NCI-H1436 (cell line): ENCODE measurements at regions not wholly inside any gene's neighbourhood (a gene's known extent, or its start where the extent isn't known, plus 50 kb on each side); places are given as distances from the start of the nearest gene placed in this dataset.

ENCODE experiments used
- DNase-seq: peaks from one replicate; lab custom pipeline; 2025; lab: John Stamatoyannopoulos, UW

GRCh38 chr11:70703141-70704064, 305.1 kb downstream of the CTTN start:
- no peak for DNase-seq

GRCh38 chr11:70705097-70705496, 306.8 kb downstream of the CTTN start:
- no peak for DNase-seq

DNA sequence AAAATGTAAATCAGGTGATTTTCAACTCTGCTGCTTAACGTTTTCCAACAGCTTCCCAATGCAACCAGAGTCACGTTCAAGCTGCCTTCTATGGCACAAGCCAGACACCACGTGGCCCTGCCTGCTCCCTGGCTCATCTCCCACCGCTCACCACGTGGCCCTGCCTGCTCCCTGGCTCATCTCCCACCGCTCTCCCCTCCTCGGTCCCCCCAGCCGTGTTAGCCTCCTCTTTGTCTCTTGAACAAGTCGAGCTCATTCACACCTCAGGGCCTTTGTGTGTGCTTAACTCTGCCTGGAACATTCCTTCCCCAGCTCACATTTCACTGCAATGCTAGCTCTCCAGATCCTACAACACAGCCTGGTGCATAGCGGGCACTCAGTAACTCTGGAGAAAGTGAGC, 307.6 kb downstream of the CTTN start:
- DNase-seq, result no peak

GRCh38 chr11:70707821-70708220, 309.5 kb downstream of the CTTN start:
- DNase-seq, result no peak

DNA sequence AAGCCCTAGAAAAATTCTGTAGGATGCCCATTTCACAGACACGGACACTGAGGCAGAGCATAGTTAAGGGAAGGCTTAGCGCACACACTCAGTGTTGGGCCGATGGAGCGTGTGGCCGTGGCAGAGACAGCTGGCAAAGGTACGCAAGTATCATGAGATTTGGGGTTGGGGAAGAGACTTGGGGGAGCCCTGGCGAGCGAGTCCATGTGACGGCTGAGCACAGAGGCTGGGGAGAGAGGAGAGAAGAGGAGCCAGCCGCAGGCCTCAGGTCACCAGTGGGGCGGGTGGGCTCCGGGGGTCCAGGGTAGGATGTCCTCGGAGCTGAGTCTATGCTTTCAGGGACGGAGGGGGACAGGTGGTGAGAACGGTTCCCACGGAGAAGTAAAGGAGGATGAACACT, 311.3 kb downstream of the CTTN start:
- no peak for DNase-seq

DNA sequence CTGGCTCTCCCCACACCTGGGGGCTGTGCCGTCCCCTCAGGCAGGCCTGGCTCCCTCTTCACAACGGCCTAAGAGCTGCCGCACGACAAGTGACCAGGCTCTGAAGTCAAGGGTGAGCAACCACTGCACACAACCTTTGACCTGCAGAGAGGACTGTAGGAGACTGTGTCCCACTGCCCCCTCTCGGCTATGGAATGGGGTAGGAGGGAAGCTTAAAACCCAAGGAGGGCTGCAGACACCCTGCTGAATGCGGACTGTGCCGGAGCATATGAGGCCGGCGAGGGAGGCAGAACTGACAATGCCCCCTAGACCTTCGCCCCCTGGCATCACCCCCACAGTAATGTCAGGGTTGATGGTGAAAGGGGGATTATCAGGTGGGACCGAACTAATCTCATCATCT, 311.9 kb downstream of the CTTN start:
- DNase-seq, result no peak

DNA sequence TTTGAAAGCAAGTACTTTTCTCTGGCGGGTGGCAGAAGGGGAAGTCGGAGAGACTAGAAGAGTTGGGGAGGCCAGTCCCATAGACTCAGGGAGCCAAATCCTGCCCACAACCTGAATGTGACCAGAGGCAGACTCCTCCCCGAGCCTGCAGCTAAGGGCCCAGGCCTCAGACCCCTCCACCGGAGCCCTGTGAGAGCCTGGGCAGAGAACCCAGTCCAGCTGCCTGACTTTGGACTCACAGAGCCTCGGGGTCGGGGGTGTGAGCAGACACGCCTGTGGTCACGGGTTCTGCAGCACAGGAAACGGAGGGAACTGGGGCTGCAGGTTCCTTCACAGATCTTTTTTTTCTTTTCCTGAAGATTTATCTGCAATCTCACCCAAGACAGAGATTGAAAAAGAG, 312.3 kb downstream of the CTTN start:
- DNase-seq, result no peak

- no peak for DNase-seq
These were observed 313.0 kb downstream of the CTTN start for GRCh38 chr11:70711095-70711910.

DNA sequence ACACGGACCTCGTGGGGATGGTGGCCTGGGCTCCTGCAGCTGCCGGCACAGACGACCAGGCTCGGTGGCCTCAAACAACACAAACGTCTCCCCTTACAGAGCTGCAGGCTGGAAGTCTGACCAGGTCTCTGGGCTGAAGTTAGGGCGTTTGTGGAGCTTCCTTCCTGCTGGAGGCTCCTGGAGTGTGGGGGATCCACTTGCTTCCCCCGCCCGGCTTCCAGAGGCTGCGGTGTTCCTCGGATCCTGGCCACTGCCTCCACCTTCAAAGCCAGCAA, 313.5 kb downstream of the CTTN start:
- DNase-seq, result no peak

DNA sequence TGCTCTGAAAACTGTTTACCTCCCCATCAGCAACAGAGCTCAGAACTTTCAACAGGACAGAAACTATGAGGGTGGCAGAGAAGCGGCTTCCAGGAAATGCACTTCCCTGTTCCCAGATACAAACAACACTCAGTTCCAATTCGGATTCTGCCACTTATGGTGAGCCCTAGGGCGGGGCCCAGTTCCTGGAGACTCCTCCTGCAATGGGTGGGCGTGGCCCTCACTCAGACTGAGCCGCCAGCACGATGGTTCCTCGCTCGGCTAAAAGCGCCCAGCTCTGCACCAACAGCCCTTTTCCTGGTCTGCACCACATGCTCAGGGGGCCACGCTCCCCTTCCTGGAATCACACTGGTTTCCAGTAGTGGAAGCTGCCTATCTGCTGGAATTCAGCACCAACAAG, 314.1 kb downstream of the CTTN start:
- DNase-seq, result no peak

- no peak for DNase-seq
These were observed 314.9 kb downstream of the CTTN start for GRCh38 chr11:70713086-70713835.

DNA sequence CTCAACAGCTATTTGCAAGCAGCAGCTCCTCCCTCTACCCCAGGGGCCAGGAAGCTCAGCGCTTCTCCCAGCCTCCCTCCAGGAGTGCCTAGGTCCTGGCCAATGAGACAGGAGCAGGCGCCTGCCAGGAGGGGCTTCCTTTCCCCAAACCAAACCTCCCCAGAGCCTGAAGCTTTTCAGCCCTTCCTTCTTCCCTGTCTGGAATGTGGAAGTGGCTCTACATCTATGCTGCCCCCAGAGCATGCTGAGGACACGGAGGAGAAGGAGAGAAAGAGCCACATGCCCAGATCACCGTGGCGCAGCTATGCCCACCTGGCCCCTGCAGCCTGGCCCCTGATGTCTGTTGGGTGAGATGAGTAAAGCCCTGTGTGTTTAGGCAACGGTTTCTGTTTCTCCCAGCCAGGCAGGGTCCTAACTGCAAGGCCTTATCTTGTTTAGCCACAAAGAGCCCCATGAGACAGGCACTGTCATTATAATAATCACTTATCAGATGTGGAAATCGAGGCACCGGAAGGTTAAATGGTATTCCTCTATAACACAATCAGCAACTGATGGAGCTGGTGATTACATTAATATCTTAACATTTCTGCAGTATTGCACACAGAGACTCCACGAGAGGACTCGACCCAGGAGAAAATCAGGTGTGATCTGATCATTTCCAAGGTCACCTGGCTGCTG, 315.8 kb downstream of the CTTN start:
- DNase-seq, result no peak

DNA sequence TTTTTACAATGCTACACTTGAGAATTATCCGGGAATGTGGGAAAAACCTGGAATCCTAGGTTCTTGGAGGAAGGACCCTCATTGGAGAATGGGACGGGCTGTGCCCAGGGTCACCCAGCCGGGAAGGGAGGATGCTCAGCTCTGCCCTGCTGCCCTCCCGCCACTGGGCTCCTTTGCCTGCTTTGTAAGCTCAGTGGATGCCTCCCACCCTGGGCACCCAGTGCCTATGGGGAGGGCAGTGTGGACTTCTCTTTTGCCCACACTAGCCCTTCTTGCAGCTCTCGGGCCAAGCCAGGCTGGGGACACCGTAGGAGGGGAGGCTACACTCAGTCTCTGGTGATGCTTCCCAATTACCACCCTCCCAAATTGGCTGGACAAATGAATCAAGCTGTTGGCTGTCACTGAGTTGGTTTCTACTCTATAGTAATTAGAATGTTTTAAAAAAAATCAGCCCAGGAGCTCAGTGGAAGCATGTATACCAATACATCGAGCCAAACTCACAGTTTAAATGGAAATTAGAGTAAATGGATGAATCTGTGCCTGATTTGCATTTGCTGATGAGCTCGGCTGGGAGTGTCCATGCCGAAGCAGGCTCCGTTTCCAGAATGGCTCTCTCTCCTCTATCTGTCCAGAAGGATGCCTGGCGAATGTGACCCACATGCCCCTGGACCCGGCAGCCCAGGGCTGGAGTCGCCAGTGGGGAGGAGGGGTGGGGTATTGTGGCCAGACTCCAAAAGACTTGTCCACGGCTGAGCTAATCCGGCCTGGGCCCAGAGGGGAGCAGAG, 317.0 kb downstream of the CTTN start:
- no peak for DNase-seq

DNA sequence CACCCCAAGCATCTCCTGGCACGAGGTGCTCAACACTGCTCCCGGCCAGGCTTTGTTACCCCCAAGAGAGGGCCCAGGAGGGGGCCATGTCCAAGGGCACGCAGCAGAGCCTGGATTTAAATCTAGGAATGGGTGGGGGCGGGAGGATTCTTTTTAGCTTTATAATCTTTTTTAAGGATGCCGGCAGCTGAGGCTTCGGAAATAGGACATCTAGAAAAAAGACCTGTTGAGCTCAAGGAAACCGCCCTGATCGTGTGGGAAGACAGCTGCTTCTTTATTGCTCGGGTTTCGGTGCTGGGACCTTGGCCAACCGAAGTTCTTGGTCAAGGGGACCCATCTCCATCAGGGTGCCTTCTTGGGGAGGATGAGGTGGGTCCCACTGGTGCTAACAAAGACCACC, 317.9 kb downstream of the CTTN start:
- no peak for DNase-seq

GRCh38 chr11:70716986-70717775, 318.9 kb downstream of the CTTN start:
- DNase-seq, result no peak

- no peak for DNase-seq
These were observed 319.7 kb downstream of the CTTN start for GRCh38 chr11:70717936-70718595.

- no peak for DNase-seq
These were observed 321.2 kb downstream of the CTTN start for GRCh38 chr11:70719516-70719915.

DNA sequence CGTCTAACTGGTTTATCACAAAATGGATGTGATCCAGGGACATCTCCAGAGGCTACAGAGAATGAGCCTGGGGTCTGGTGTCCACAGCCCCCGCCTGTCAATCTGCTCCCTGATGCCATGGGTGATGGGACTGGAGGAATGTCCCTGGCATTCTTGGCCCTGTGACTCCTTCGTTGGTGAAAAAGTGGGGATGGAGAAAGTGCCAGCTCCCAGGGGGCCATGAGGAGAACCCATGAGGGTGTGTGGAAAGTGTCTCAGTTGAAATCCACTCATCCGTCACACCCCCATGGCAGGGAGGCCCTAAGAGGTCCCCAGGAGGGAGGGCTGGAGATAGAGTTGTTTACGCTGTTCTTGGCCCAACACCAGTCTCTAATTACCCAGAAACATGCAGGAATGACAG, 322.0 kb downstream of the CTTN start:
- DNase-seq, result no peak

DNA sequence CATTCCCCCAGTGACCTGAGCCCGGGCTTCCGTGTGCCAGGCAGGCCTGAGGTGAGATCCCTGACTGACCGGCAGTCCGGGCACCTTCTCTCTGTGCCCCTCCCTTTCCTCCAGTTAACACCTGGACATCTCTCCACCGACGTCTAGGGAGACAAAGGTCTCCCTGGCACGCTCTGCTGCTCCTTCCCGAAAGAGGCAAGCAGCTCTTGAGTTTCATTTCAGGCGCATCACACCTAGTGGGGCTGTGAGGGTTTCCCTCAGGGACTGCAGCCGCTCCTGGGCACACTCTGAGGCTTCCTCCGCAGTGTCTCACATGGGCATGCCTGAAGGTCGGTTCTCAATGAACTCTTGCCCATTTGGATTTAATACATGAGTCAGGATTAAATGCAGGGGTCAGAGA, 322.7 kb downstream of the CTTN start:
- DNase-seq, result no peak

DNA sequence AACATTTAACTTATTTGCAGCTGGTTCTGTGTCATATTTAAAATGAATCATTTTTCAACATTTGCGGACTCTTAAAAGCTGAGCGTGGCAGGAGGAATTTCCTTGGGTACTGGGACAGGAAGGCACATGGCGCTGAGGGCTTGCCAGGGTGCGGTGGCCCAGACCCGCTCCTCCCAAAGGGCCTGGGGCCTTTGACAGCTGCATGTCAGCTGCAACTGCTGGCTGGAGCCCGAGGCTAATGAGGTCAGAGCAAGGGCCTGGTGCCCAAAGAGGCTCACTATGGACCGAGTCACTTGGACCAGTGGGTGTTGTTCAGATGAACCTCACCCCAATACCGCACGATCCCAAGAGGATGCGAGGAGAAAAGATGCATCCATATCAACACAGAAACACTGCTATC, 326.9 kb downstream of the CTTN start:
- DNase-seq, result no peak
